B cell (primary cell): ENCODE measurements at regions not wholly inside any gene's neighbourhood (a gene's known extent, or its start where the extent isn't known, plus 50 kb on each side); places are given as distances from the start of the nearest gene placed in this dataset.

ENCODE experiments used
- ATAC-seq: fragments of 200-7000 bp; cut with Tn5 transposase; one replicate; pipeline ENCODE4 v1.10.0; 2021; ENCODE audit warnings: low read depth, mild to moderate bottlenecking, moderate number of reproducible peaks, moderate library complexity
- CTCF ChIA-PET: fragments of 350-600 bp; sonication (Branson Sonifier 250); formaldehyde crosslinking; loops from one replicate; lab custom pipeline; 2021; ENCODE audit warnings: antibody characterized with exemption, inconsistent platforms; lab: Charles Lee
- POLR2A ChIA-PET: fragments of 350-600 bp; sonication (Branson Sonifier 250); formaldehyde crosslinking; loops from one replicate; lab custom pipeline; 2021; ENCODE audit warnings: antibody characterized with exemption; lab: Charles Lee
- DNase-seq: peaks from one replicate; pipeline ENCODE4 v3.0.0; 2013
- H2AFZ ChIP-seq: 2 replicates; pipeline ENCODE4 v1.6.1; 2012; ENCODE audit warnings: mild to moderate bottlenecking, low read depth, low read length; ENCODE audit not compliant: insufficient read depth, poor library complexity, severe bottlenecking
- H3K27ac ChIP-seq, 2 donors: 1 replicate in 1 of 2; 2 replicates in 1 of 2; pipeline ENCODE4 v1.5.1; 2012 to 2013; ENCODE audit warnings: low read length in 2 of 2, mild to moderate bottlenecking in 2 of 2, moderate library complexity in 1 of 2
- H3K27me3 ChIP-seq, 4 experiments: fragments of 200-600 bp in 1 of 4; sonication (generic) in 1 of 4; replicated peaks in 1 of 4; 1 replicate in 2 of 4; 2 replicates in 2 of 4; pipeline versions ENCODE4 v1.6.1 to v1.7.0; 2013 to 2016; ENCODE audit warnings: low read length in 3 of 4, mild to moderate bottlenecking in 2 of 4, mixed read lengths in 1 of 4, moderate library complexity in 1 of 4; ENCODE audit not compliant: insufficient read depth in 4 of 4, control insufficient read depth in 3 of 4; ENCODE audit errors: control extremely low read depth in 1 of 4
- H3K36me3 ChIP-seq, 2 experiments: replicated peaks in 1 of 2; 1 replicate in 1 of 2; 2 replicates in 1 of 2; pipeline versions ENCODE4 v1.6.1 to v1.7.1; 2013; ENCODE audit warnings: low read length in 1 of 2; ENCODE audit not compliant: insufficient read depth in 2 of 2, control insufficient read depth in 1 of 2; ENCODE audit errors: control extremely low read depth in 1 of 2, extremely low read depth in 1 of 2
- H3K4me1 ChIP-seq, 2 donors: fragments of 200-600 bp in 1 of 2; sonication (generic) in 1 of 2; 1 replicate in 1 of 2; 2 replicates in 1 of 2; pipeline versions ENCODE4 v1.5.1 to v1.6.1; 2013 to 2017; ENCODE audit warnings: low read length in 2 of 2; ENCODE audit not compliant: control insufficient read depth in 2 of 2, insufficient read depth in 2 of 2
- H3K4me2 ChIP-seq: replicated peaks from 2 replicates; pipeline ENCODE3; 2012; ENCODE audit warnings: mild to moderate bottlenecking, low read depth, low read length; ENCODE audit not compliant: poor library complexity, severe bottlenecking
- H3K4me3 ChIP-seq, 5 experiments: fragments of 200-600 bp in 1 of 5; sonication (generic) in 1 of 5; 1 replicate in 3 of 5; 2 replicates in 2 of 5; pipeline versions ENCODE4 v1.5.1 to v1.7.0; 2011 to 2016; ENCODE audit warnings: low read length in 4 of 5, mild to moderate bottlenecking in 4 of 5, low read depth in 2 of 5, control low read depth in 1 of 5, moderate library complexity in 1 of 5; ENCODE audit not compliant: insufficient read depth in 1 of 5; ENCODE audit errors: control extremely low read depth in 1 of 5, extremely low read depth in 1 of 5
- H3K79me2 ChIP-seq: fragments of 200-600 bp; sonication (generic); one replicate; pipeline ENCODE4 v1.6.0; 2016; ENCODE audit warnings: low read length; ENCODE audit not compliant: control insufficient read depth, insufficient read depth
- H3K9ac ChIP-seq: fragments of 200-600 bp; sonication (generic); 2 replicates; pipeline ENCODE4 v1.6.1; 2017; ENCODE audit warnings: mild to moderate bottlenecking, low read length, moderate library complexity
- H3K9me3 ChIP-seq, 3 donors: one replicate each; pipeline versions ENCODE4 v1.6.1 to v1.7.1; 2013; ENCODE audit warnings: low read length in 2 of 3; ENCODE audit not compliant: control insufficient read depth in 2 of 3, insufficient read depth in 1 of 3; ENCODE audit errors: control extremely low read depth in 1 of 3
- H4K20me1 ChIP-seq: 2 replicates; pipeline ENCODE4 v1.6.0; 2012; ENCODE audit warnings: mild to moderate bottlenecking, low read length; ENCODE audit not compliant: insufficient read depth, control insufficient read depth, poor library complexity, severe bottlenecking
- H3K27ac Mint-ChIP-seq: one replicate; pipeline ENCODE4 v1.8.0; 2021; ENCODE audit warnings: mixed read lengths
- H3K27me3 Mint-ChIP-seq: one replicate; pipeline ENCODE4 v1.8.0; 2021; ENCODE audit warnings: mixed read lengths
- H3K4me1 Mint-ChIP-seq: one replicate; pipeline ENCODE4 v1.8.0; 2021; ENCODE audit warnings: mixed read lengths
- H3K4me3 Mint-ChIP-seq: one replicate; pipeline ENCODE4 v1.8.0; 2021; ENCODE audit warnings: mixed read lengths
- H3K9me3 Mint-ChIP-seq: one replicate; pipeline ENCODE4 v1.8.0; 2022; ENCODE audit warnings: mixed read lengths; ENCODE audit not compliant: insufficient read depth
- CTCF ChIP-seq: fragments of 200-600 bp; IDR thresholded peaks from one replicate; pipeline ENCODE4 v1.8.0; 2022; ENCODE audit warnings: antibody characterized with exemption, mild to moderate bottlenecking
- EZH2 ChIP-seq: IDR thresholded peaks from 2 replicates; pipeline ENCODE4 v1.6.1; 2012; ENCODE audit warnings: borderline replicate concordance, low read depth, mild to moderate bottlenecking, moderate library complexity, low read length; ENCODE audit not compliant: insufficient read depth, poor library complexity, severe bottlenecking
- WGBS: methylation state at CpG from one replicate; pipeline ENCODE4 v1.1.5; 2013; ENCODE audit warnings: missing lambda C conversion rate; ENCODE audit not compliant: insufficient coverage; 5-methylcytosine and 5-hydroxymethylcytosine counted together
- intact Hi-C: fragments of 100-400 bp; cut with micrococcal nuclease; formaldehyde crosslinking; loops from one replicate; pipeline ENCODE4 v1.10.0; 2022

GRCh38 chr3:18567293-18567692 is 142.2 kb upstream of the SATB1 start:
- H3K27me3 Mint-ChIP-seq: no peaks in the 10 kb centered on the region
- no peak overlapping the region for H3K27ac Mint-ChIP-seq
- Histone ChIP-seq H3K4me3 (no peak overlapping the region), H3K36me3 (no peaks in the 10 kb centered on the region), H3K9me3 (no peaks in the 10 kb centered on the region), H3K79me2 (no peaks in the 10 kb centered on the region), H3K4me1 (no peaks in the 10 kb centered on the region), H3K9ac (no peak overlapping the region), H2AFZ (no peak overlapping the region), H3K4me2 (no peak overlapping the region), H3K27me3 (no peaks in the 10 kb centered on the region), H4K20me1 (no peaks in the 10 kb centered on the region), H3K27ac (no peak overlapping the region)
- ATAC-seq: no peak
- ChIA-PET POLR2A (no interaction called here), CTCF (no interaction called here)
- DNase-seq: no peak
- intact Hi-C loops: no loop called here
- H3K9me3 Mint-ChIP-seq: no peaks in the 10 kb centered on the region
- no peak for TF ChIP-seq EZH2
- no peak for TF ChIP-seq CTCF
- H3K4me3 Mint-ChIP-seq: no peak overlapping the region
- H3K4me1 Mint-ChIP-seq: no peaks in the 10 kb centered on the region

- no peaks in the 10 kb centered on the region for H3K9me3 ChIP-seq
- no CpG with 5 or more reads among the region's 1 CpG for WGBS
- H3K36me3 ChIP-seq: no peaks in the 10 kb centered on the region
- H3K4me1 ChIP-seq: peaks cover 6 to 8% of the 10 kb centered on the region in 2 donors
- TF ChIP-seq EZH2 (no peak), CTCF (no peak)
- intact Hi-C loops: no loop called here
- no peaks in the 10 kb centered on the region for H3K79me2 ChIP-seq
- ChIA-PET POLR2A (no interaction called here), CTCF (interaction anchor here (0.9 to 5.8 kb wide), 3 partner anchors 17 to 196 kb away, joined by 3 to 110 read pairs (median 3); no protein-coding TSS in a partner anchor)
- no peak overlapping the region for H3K4me3 ChIP-seq
- Mint-ChIP-seq H3K9me3 (no peaks in the 10 kb centered on the region), H3K27ac (no peak overlapping the region), H3K27me3 (peaks cover 5% of the 10 kb centered on the region), H3K4me3 (no peak overlapping the region), H3K4me1 (peaks cover 13% of the 10 kb centered on the region)
- no peak for ATAC-seq
- no peaks in the 10 kb centered on the region for H4K20me1 ChIP-seq
- no peak overlapping the region for H3K4me2 ChIP-seq
- H2AFZ ChIP-seq: no peak overlapping the region
- H3K9ac ChIP-seq: no peak overlapping the region
- no peak for DNase-seq
- H3K27ac ChIP-seq: no peak overlapping the region
- H3K27me3 ChIP-seq: no peaks in the 10 kb centered on the region
Observed at GRCh38 chr3:18562364-18563154, 137.4 kb upstream of the SATB1 start.
